DOHH2 (cell line): ENCODE measurements at regions not wholly inside any gene's neighbourhood (a gene's known extent, or its start where the extent isn't known, plus 50 kb on each side); places are given as distances from the start of the nearest gene placed in this dataset.

ENCODE experiments used
- H3F3A ChIP-seq: fragments of 200-600 bp; sonication (generic), shearing (Covaris generic); 2 replicates; pipeline ENCODE4 v1.6.0; 2016; ENCODE audit warnings: antibody characterized with exemption, mild to moderate bottlenecking; ENCODE audit not compliant: control insufficient read depth, insufficient read depth
- H3K27ac ChIP-seq: fragments of 200-600 bp; sonication (generic); 2 replicates; pipeline ENCODE4 v1.5.1; 2014; ENCODE audit warnings: low read depth, mild to moderate bottlenecking, low read length, moderate library complexity
- H3K27me3 ChIP-seq: fragments of 200-600 bp; sonication (generic); 2 replicates; pipeline ENCODE4 v1.6.1; 2014; ENCODE audit warnings: mild to moderate bottlenecking, low read length, mixed read lengths; ENCODE audit not compliant: control insufficient read depth
- H3K36me3 ChIP-seq: fragments of 200-600 bp; sonication (generic); 2 replicates; pipeline ENCODE4 v1.6.1; 2014; ENCODE audit warnings: mild to moderate bottlenecking, low read length, moderate library complexity, mixed read lengths; ENCODE audit not compliant: control insufficient read depth
- H3K4me1 ChIP-seq: fragments of 200-600 bp; sonication (generic); 2 replicates; pipeline ENCODE4 v1.6.1; 2014; ENCODE audit warnings: mild to moderate bottlenecking, low read length, mixed read lengths; ENCODE audit not compliant: control insufficient read depth
- H3K4me2 ChIP-seq: fragments of 200-600 bp; sonication (generic); 2 replicates; pipeline ENCODE4 v1.6.0; 2014; ENCODE audit warnings: mild to moderate bottlenecking, low read length, moderate library complexity
- H3K4me3 ChIP-seq: fragments of 200-600 bp; sonication (generic); 2 replicates; pipeline ENCODE4 v1.5.1; 2014; ENCODE audit warnings: mild to moderate bottlenecking, low read length, mixed read lengths
- H3K79me2 ChIP-seq: fragments of 200-600 bp; sonication (generic); 2 replicates; pipeline ENCODE4 v1.6.1; 2014; ENCODE audit warnings: mild to moderate bottlenecking, low read length, mixed read lengths; ENCODE audit not compliant: control insufficient read depth
- H3K9me2 ChIP-seq: fragments of 200-600 bp; sonication (generic); replicated peaks from 2 replicates; pipeline ENCODE4 v1.6.1; 2014; ENCODE audit warnings: mild to moderate bottlenecking, low read length, mixed read lengths; ENCODE audit not compliant: control insufficient read depth
- H3K9me3 ChIP-seq: fragments of 200-600 bp; sonication (generic); 2 replicates; pipeline ENCODE4 v1.6.1; 2014; ENCODE audit warnings: antibody characterized with exemption, low read length, mixed read lengths; ENCODE audit not compliant: control insufficient read depth, insufficient read depth
- H4K20me1 ChIP-seq: fragments of 200-600 bp; sonication (generic); 2 replicates; pipeline ENCODE4 v1.6.0; 2014; ENCODE audit warnings: low read depth, mild to moderate bottlenecking, antibody characterized with exemption, low read length, moderate library complexity; ENCODE audit not compliant: control insufficient read depth, insufficient read depth
- CTCF ChIP-seq: fragments of 200-600 bp; sonication (generic); IDR thresholded peaks from one replicate; pipeline ENCODE4 v1.5.1; 2014; ENCODE audit warnings: antibody characterized with exemption, mild to moderate bottlenecking, low read depth, low read length; ENCODE audit not compliant: poor library complexity, severe bottlenecking
- EZH2phosphoT487 ChIP-seq: fragments of 200-600 bp; sonication (generic); IDR thresholded peaks from 2 replicates; pipeline ENCODE4 v1.6.1; 2017; ENCODE audit warnings: borderline replicate concordance, mild to moderate bottlenecking, antibody characterized with exemption, low read length, moderate library complexity, mixed read lengths

GRCh38 chr6:147660334-147661311, 152.1 kb downstream of the SAMD5 start:
- Histone ChIP-seq H4K20me1 (no peaks in the 10 kb centered on the region), H3K4me2 (no peak overlapping the region), H3K36me3 (no peaks in the 10 kb centered on the region), H3K9me2 (no peaks in the 10 kb centered on the region), H3K4me3 (no peak overlapping the region), H3K9me3 (no peaks in the 10 kb centered on the region), H3F3A (no peaks in the 10 kb centered on the region), H3K79me2 (no peaks in the 10 kb centered on the region), H3K27me3 (no peaks in the 10 kb centered on the region), H3K27ac (no peak overlapping the region), H3K4me1 (no peaks in the 10 kb centered on the region)
- TF ChIP-seq EZH2phosphoT487: no peak
- no peak for TF ChIP-seq CTCF

GRCh38 chr6:147662646-147663045, 154.2 kb downstream of the SAMD5 start:
- no peak overlapping the region for H3K4me3 ChIP-seq
- H3K9me3 ChIP-seq: no peaks in the 10 kb centered on the region
- TF ChIP-seq CTCF: no peak
- no peak for TF ChIP-seq EZH2phosphoT487
- no peak overlapping the region for H3K27ac ChIP-seq
- no peak overlapping the region for H3K4me2 ChIP-seq
- H3K4me1 ChIP-seq: no peaks in the 10 kb centered on the region
- H3K79me2 ChIP-seq: no peaks in the 10 kb centered on the region
- no peaks in the 10 kb centered on the region for H3K27me3 ChIP-seq
- no peaks in the 10 kb centered on the region for H3K9me2 ChIP-seq
- no peaks in the 10 kb centered on the region for H3F3A ChIP-seq
- H3K36me3 ChIP-seq: no peaks in the 10 kb centered on the region
- no peaks in the 10 kb centered on the region for H4K20me1 ChIP-seq

GRCh38 chr6:147664092-147664491, 155.6 kb downstream of the SAMD5 start:
- Histone ChIP-seq H3K4me1 (no peaks in the 10 kb centered on the region), H3K4me3 (no peak overlapping the region), H3K27ac (no peak overlapping the region), H3K27me3 (no peaks in the 10 kb centered on the region), H3K36me3 (no peaks in the 10 kb centered on the region), H3K9me3 (no peaks in the 10 kb centered on the region), H3K9me2 (no peaks in the 10 kb centered on the region), H3F3A (no peaks in the 10 kb centered on the region), H4K20me1 (no peaks in the 10 kb centered on the region), H3K4me2 (no peak overlapping the region), H3K79me2 (no peaks in the 10 kb centered on the region)
- TF ChIP-seq CTCF: no peak
- no peak for TF ChIP-seq EZH2phosphoT487
